ENCODE measurements at regions not wholly inside any gene's neighbourhood (a gene's known extent, or its start where the extent isn't known, plus 50 kb on each side); places are given as distances from the start of the nearest gene placed in this dataset.
"Not testable (repeated sequence)": the region's sequence is repeated elsewhere in the genome, so short reads cannot be mapped to it uniquely, and the experiment has no call there.

- DNase-seq: no peak
Measured at GRCh38 chr17:27209316-27209715, 84.6 kb upstream of the WSB1 start.

DNA sequence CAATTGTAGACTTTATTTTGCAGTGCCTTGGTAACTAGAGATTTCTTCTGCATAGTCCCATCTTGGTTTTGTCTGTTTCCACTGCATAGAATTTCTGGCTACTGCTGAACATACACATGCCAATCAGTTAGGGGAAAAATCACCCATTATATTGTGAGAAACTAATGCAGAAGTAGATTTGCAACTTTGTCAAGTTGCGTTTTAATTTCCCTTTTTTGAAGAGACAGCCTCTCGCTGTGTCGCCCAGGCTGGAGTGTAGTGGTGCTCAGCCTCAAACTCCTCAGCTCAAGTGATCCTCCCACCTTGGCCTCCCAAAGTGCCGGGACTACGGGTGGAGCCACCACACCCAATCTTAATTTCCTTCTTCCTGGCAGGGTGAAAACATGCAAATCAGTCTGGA lies 83.1 kb upstream of the WSB1 start:
- DNase-seq: not testable (repeated sequence)

GRCh38 chr17:27216836-27217235 lies 77.1 kb upstream of the WSB1 start:
- DNase-seq: no peak

DNA sequence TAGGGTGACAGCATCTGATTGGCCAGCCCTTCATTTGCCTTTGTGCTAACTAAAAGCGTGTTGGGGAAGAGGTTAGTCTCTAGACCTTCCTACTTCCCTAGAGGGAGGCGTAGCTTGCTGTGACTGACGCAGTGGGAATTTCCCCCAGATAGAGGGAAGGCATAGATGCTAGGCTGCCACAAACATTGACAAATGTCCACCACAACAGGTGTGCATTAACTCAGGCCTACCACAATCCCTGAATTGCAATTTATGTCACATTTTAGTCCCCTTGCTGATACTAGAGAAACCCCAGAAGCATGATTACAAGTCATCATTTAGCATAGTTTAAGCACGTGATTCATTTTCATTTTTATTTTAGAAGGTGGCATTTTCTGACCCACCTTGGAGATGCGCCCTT lies 76.3 kb upstream of the WSB1 start:
- DNase-seq: no peak

- no peak for DNase-seq
Measured at GRCh38 chr17:27218041-27218440, 75.9 kb upstream of the WSB1 start.

GRCh38 chr17:27218719-27219488 lies 75.0 kb upstream of the WSB1 start:
- no peak for DNase-seq

DNA sequence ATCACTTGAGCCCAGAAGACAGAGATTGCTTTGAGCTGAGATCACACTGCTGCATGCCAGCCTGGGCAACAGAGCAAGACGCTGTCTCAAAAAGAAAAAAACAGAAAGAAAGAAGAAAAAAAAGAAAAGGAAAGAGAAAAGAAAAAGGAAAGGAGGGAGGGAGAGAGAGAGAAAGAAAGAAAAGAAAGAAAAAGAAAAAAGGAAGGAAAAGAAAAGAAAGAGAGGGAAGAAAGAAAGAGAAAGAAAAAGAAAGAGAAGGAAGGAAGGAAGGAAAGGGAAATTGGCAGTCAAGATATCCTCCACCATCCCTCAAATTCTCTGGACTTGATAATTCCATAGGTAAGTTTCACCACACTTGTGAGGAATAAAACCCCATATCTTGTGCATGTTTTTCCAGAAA lies 71.4 kb upstream of the WSB1 start:
- no peak for DNase-seq

- no peak for DNase-seq
Measured at GRCh38 chr17:27224526-27225315, 69.2 kb upstream of the WSB1 start.

DNA sequence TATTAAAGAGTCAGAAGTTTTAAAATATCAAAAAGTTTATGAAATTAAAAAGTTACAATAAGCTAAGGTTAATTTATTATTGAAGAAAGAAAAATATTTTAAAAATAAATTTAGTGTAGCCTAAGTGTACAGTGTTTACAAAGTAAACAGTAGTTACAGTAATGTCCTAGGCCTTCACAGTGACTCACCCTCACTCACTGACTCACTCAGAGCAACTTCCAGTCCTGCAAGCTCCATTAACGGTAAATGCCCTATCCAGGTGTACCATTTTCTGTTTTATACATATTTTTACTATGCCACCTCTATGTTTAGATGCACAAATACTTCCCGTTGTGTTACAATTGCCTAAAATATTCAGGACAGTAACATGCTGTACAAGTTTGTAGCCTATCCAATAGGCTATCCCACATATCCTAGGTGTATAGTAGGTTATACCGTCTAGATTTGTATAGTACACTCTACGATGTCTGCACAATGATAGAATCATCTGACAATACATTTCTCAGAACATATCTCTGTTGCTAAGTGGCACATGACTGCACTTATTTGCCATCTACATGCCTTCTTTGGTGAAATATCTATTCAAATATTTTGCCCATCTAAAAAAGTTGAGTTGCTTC lies 67.2 kb upstream of the WSB1 start:
- DNase-seq: no peak

DNA sequence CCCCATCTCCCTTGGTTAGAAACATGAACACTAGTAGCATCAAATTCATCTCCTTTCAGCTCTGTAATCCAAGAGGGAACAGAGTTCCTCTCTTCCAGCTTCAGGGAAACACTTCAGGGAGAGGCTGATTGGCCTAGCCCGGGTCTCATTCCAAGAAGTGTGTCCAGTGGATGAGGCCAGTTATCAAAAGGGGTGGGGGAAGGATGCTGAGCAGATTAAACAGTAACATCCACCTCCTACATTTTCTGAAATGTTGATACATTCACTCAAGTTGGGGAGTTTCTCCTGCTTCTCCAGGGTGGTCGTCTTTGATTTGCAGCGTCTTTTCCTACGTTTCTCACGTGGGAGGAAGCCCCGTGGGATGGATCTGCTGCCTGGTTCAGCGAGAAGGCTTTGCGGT lies 62.9 kb upstream of the WSB1 start:
- no peak for DNase-seq

DNA sequence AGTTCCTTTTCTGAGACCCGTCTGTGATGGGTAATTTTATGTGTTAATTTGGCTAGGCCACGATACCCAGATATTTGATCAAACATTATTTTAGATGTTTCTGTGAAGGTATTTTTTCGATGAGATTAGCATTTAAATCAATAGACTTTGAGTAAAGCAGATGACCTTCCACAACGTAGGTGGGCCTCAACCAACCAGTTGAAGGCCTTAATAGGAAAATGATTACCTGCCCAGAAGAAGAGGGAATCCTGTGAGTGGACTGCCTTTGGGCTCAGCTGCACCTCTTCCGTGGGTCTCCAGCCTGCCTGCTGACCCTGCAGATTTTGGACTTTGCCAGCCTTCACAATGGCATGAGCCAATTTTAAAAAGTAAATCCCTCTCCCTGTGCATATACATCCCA lies 61.6 kb upstream of the WSB1 start:
- DNase-seq: no peak

DNA sequence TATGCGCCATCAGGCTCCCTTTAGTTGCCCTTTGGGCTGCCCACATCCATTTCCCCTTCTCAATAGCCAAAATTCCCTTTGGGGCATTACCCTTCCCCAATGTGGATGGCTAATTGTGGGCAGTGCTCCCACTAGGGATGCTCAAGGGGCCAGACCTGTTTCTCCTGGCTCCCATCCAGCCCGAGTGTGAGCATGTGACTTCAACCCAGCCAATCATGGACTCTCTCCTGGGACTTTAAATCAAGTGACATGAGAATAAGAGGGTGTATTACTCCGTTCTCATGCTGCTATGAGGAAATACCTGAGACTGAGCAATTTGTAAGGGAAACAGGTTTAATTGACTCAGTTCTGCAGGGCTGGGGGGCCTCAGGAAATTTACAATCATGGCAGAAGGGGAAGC lies 60.9 kb upstream of the WSB1 start:
- DNase-seq: no peak

- DNase-seq: no peak
Measured at GRCh38 chr17:27233776-27234175, 60.1 kb upstream of the WSB1 start.

- peak; percentile 77 for DNase-seq
Measured at GRCh38 chr17:27236717-27237315, 57.1 kb upstream of the WSB1 start.

DNA sequence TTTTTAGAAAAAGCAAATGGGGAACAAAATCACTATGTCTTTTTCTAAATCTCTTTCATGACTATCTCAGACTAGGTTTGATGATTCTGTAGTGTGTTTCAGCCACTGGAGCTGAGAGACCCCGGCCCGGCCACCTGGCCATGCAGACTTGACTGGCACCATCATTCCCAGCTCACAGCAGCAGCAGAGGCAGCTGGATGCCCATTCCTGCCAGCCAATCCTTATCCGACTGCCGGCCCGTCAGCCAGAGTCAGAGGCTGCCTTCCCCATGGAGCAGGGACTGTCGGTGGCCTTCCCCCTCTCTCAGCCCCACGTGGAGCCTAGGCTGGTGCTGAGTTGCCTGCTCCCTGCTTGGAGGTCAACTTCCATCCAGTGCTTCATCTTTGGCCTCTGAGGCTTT lies 56.0 kb upstream of the WSB1 start:
- DNase-seq: no peak

DNA sequence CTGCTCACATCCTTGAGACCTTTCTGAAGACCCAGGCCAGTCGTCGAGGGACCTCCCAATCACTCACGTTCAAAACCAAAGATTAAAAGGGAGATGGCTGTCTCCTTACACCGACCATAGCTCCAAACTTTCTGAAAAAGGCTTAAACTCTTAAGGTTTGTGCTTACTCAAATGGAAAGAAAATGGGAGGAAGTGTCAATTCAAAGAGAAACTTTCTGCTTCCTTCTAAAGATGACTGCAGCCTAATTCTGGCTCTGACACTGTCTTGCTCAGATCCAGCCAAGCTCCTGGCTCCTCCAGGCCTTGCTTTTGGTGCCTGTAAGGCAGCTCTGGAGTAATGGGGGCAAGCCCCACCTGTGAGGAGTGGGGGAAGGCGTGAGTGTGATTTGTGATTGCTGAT lies 54.9 kb upstream of the WSB1 start:
- DNase-seq: no peak

DNA sequence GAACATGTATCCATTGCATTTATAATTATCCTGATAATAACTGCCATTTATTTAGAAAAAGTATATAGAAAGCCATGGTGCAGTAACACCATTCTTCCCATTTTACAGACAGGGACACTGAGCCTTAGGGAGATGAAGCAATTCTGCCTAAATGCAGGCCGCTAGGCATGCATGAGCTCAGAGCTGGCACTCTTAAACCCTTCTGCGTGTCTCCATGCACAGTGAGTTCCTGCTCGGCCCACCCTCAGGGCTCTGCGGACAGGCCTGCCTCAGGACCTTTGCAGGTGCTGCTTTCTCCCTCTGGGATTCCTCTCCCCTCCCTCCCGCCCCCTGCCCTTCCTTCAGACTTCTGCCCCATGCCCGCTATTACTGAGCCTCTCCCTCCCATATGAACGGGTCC lies 54.3 kb upstream of the WSB1 start:
- DNase-seq: no peak

DNA sequence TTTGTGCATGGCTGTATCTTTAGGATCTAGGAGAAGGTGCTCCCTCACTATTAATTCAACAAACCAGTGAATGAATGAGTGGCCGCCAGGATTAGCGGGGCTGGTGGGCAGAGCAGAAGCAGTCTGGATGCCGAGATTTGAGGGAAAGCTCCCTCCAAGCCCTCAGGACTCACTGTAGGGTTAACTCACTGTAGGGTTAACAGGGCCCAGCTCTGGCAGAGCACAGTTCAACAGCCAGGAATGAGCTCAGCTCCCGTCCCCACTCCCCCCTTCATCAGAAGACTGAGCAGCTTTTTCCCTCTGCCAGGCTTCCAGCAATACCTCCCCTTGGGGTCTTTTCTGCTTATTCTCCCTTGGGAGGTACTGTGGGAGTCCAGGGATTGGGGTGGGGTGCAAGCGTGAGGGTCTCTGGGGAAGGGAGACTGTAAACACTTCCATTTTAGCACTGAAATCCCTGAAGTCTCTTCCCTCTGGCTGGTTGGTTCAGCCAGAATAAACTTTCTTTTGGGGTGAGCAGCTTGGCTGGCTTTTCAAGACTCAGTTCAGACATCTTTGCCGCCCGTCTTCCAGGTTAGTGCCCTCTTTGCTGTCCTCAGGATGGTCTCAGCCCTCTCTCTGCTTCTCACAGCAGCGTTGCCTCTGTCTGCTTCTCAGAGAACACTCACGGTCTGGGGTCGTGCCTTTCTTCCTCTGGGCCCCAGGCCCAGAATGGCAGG lies 53.7 kb upstream of the WSB1 start:
- no peak for DNase-seq

DNA sequence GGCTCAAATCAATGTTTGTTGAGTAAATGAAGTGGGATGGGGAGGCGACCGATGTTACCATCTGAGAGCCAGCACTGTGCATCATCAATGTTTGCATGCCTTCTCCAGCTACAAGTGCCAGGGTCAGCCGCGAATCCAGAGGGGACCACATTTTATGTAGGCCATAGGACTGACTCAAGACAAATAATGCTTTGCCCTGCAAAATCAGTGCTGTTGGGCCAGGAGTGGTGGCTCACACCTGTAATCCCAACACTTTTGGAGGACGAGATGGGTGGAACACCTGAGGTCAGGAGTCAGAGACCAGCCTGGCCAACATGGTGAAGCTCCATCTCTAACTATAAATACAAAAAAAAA lies 53.1 kb upstream of the WSB1 start:
- no peak for DNase-seq

GRCh38 chr17:27241346-27241946 lies 52.5 kb upstream of the WSB1 start:
- DNase-seq: no peak

GRCh38 chr17:27242951-27243350 lies 51.0 kb upstream of the WSB1 start:
- no peak for DNase-seq

DNA sequence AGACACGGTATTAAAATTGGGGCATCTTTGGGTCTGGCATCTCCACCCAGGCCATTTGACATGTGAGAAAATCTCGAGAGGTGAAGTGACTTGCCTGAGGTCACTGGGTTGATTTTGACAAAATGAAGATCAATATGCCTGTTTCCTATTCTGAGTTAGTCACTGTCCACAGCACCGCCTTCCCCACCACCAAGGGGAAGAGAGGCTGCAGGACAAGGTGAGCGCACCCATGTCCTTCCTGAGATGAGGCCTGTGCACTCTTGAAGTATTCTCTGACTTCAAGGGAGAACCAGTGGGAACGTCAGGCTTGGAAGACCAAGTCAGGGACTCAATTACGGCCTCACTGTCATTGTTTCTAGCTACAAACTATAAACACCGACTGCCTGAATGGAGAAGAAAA lies 49.9 kb upstream of the WSB1 start:
- no peak for DNase-seq
